Endothelial cell of umbilical vein (primary cell): ENCODE measurements at regions not wholly inside any gene's neighbourhood (a gene's known extent, or its start where the extent isn't known, plus 50 kb on each side); places are given as distances from the start of the nearest gene placed in this dataset.

Experiments used
- BruUV-seq: library from RNA; stranded (reverse); fragments of 400-500 nt; replicated peaks from 2 replicates; lab custom pipeline; 2021; lab: Mats Ljungman, UMichigan
- CTCF ChIA-PET: fragments of 300-600, 350-600 bp; sonication (Branson Sonifier 250); formaldehyde crosslinking; loops from one replicate; lab custom pipeline; 2021; ENCODE audit warnings: antibody characterized with exemption, inconsistent platforms; lab: Charles Lee
- POLR2A ChIA-PET: fragments of 300-600, 350-600 bp; sonication (Branson Sonifier 250); formaldehyde crosslinking; loops from one replicate; lab custom pipeline; 2021; ENCODE audit warnings: antibody characterized with exemption, inconsistent platforms; lab: Charles Lee
- DNase-seq: peaks from one replicate; pipeline ENCODE4 v3.0.0-alpha.2; 2011; ENCODE audit warnings: low read depth, low spot score
- FAIRE-seq: peaks from 2 replicates; lab custom pipeline; 2011; peaks lifted over from hg19 to GRCh38; lab: Jason Lieb, UNC
- H2AFZ ChIP-seq: 2 replicates; pipeline ENCODE4 v1.6.0; 2012; ENCODE audit warnings: low read depth, low read length, control low read depth, inconsistent platforms
- H3K27ac ChIP-seq: 2 replicates; pipeline ENCODE4 v1.5.1; 2011; ENCODE audit warnings: low read depth, mild to moderate bottlenecking, control low read depth, low read length, moderate library complexity; ENCODE audit not compliant: insufficient read depth
- H3K27me3 ChIP-seq, 2 experiments: 2 replicates each; pipeline versions ENCODE4 v1.6.0 to v1.6.1; 2011; ENCODE audit warnings: low read length in 2 of 2, mixed read lengths in 1 of 2; ENCODE audit not compliant: control insufficient read depth in 2 of 2, insufficient read depth in 2 of 2
- H3K36me3 ChIP-seq, 2 experiments: 2 replicates in 1 of 2; 3 replicates in 1 of 2; pipeline ENCODE4 v1.5.1; 2011; ENCODE audit warnings: low read length in 2 of 2, mild to moderate bottlenecking in 1 of 2, moderate library complexity in 1 of 2; ENCODE audit not compliant: control insufficient read depth in 2 of 2, insufficient read depth in 2 of 2; ENCODE audit errors: extremely low read depth in 1 of 2
- H3K4me1 ChIP-seq: 3 replicates; pipeline ENCODE4 v1.5.1; 2011; ENCODE audit warnings: mild to moderate bottlenecking, low read length; ENCODE audit not compliant: control insufficient read depth, insufficient read depth; ENCODE audit errors: extremely low read depth
- H3K4me2 ChIP-seq: 2 replicates; pipeline ENCODE4 v1.6.1; 2011; ENCODE audit warnings: low read length, control low read depth, mixed read lengths; ENCODE audit not compliant: insufficient read depth
- H3K4me3 ChIP-seq, 3 experiments: fragments of 200-600 bp in 1 of 3; sonication (generic), shearing (Covaris generic) in 1 of 3; replicated peaks in 1 of 3; 2 replicates each; pipeline ENCODE4 v1.5.1; 2011 to 2016; ENCODE audit warnings: control low read depth in 3 of 3, low read length in 3 of 3, mild to moderate bottlenecking in 2 of 3, inconsistent platforms in 1 of 3, low read depth in 1 of 3, moderate library complexity in 1 of 3; ENCODE audit not compliant: insufficient read depth in 1 of 3
- H3K79me2 ChIP-seq: 2 replicates; pipeline ENCODE4 v1.6.0; 2012; ENCODE audit warnings: low read length, inconsistent platforms; ENCODE audit not compliant: control insufficient read depth, insufficient read depth
- H3K9ac ChIP-seq: replicated peaks from 2 replicates; pipeline ENCODE3; 2011; ENCODE audit warnings: low read length, control low read depth; ENCODE audit not compliant: insufficient read depth; ENCODE audit errors: extremely low read depth
- H3K9me1 ChIP-seq: replicated peaks from 3 replicates; pipeline ENCODE4 v1.6.0; 2011; ENCODE audit warnings: mild to moderate bottlenecking, low read length; ENCODE audit not compliant: control insufficient read depth, insufficient read depth; ENCODE audit errors: extremely low read depth
- H3K9me3 ChIP-seq: replicated peaks from 2 replicates; pipeline ENCODE4 v1.5.1; 2012; ENCODE audit warnings: low read length, inconsistent platforms; ENCODE audit not compliant: control insufficient read depth, insufficient read depth
- H4K20me1 ChIP-seq: replicated peaks from 2 replicates; pipeline ENCODE3; 2011; ENCODE audit warnings: mild to moderate bottlenecking, low read length; ENCODE audit not compliant: control insufficient read depth, insufficient read depth; ENCODE audit errors: extremely low read depth
- EZH2 ChIP-seq: IDR thresholded peaks from 2 replicates; pipeline ENCODE4 v1.6.1; 2012; ENCODE audit warnings: borderline replicate concordance, low read depth, mild to moderate bottlenecking, moderate library complexity, low read length, inconsistent platforms; ENCODE audit not compliant: severe bottlenecking
- FOS ChIP-seq: IDR thresholded peaks from 2 replicates; pipeline ENCODE4 v1.6.1; 2011; ENCODE audit warnings: mild to moderate bottlenecking, low read length, moderate library complexity, borderline replicate concordance; ENCODE audit not compliant: insufficient read depth
- GATA2 ChIP-seq: IDR thresholded peaks from 2 replicates; pipeline ENCODE4 v1.7.0; 2011; ENCODE audit warnings: low read depth, mild to moderate bottlenecking, moderate library complexity, mixed read lengths, low read length; ENCODE audit not compliant: insufficient read length, insufficient read depth
- JUN ChIP-seq: IDR thresholded peaks from 2 replicates; pipeline ENCODE4 v1.6.1; 2011; ENCODE audit warnings: borderline replicate concordance, low read depth; ENCODE audit not compliant: insufficient read length, insufficient read depth
- MYC ChIP-seq: IDR thresholded peaks from one replicate; pipeline ENCODE4 v1.6.1; 2011; ENCODE audit warnings: mild to moderate bottlenecking, low read depth, low read length
- POLR2A ChIP-seq: IDR thresholded peaks from 2 replicates; pipeline ENCODE4 v1.6.1; 2012; ENCODE audit warnings: low read depth, mild to moderate bottlenecking, control low read depth, low read length
- POLR2AphosphoS5 ChIP-seq: IDR thresholded peaks from 2 replicates; pipeline ENCODE4 v1.6.1; 2012; ENCODE audit warnings: low read depth, mild to moderate bottlenecking, control low read depth, low read length, moderate library complexity; ENCODE audit not compliant: insufficient read depth
- dilution Hi-C: fragments of 300-500 bp; cut with MboI; formaldehyde crosslinking; loops from one replicate; pipeline ENCODE4 v1.15.0; 2019; ENCODE audit warnings: low sequenced_read_pairs; ENCODE audit not compliant: extremely low pct_ligation_motif_present
- intact Hi-C: fragments of 100-400 bp; cut with micrococcal nuclease; formaldehyde crosslinking; loops from one replicate; pipeline ENCODE4 v1.10.0; 2022
- TF ChIP-seq, protein P1 (sequence below): IDR thresholded peaks from 2 replicates; pipeline ENCODE4 v1.6.1; 2011; ENCODE audit not compliant: insufficient read depth, insufficient read length
- TF ChIP-seq, protein P2 (sequence below), 2 donors: IDR thresholded peaks; 1 replicate in 1 of 2; 2 replicates in 1 of 2; pipeline ENCODE4 v1.5.1; 2011; ENCODE audit warnings: low read length in 2 of 2, mild to moderate bottlenecking in 2 of 2, moderate library complexity in 2 of 2, control low read depth in 1 of 2, inconsistent platforms in 1 of 2, low read depth in 1 of 2; ENCODE audit not compliant: insufficient read depth in 1 of 2; ENCODE audit errors: extremely low read depth in 1 of 2

DNA sequence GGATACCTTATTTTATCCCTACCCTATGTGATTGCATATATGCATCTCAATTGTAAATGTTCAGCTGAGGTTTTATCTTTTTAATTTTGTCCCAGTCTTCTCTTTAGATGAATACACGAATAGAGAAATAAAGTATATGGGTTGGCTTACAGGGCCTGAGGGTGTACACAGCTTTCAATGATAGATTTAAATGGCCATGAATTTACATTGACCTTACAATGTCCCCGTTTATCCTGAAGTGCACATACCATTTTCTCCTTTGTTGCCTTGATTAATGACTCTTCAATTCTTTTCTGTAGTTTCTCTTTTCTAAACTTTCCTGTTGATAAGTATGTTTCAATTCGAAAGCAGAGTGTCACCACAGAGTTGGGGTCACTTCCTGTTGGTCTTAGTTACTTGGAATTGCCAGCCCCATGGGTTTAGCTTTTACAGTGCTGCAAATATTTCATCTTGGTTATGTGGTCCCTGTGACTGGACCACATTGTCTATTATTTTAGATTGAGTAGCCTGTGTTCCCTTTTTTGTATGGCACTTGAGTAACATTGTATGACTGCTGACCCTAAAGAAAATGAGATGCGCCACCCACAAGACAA is 1616.3 kb upstream of the ACVR2A start:
- Histone ChIP-seq H3K9me3 (no peaks in the 10 kb centered on the region), H2AFZ (no peak overlapping the region), H3K27ac (no peak overlapping the region), H3K4me3 (no peak overlapping the region), H3K9me1 (no peaks in the 10 kb centered on the region), H3K27me3 (no peaks in the 10 kb centered on the region), H3K4me2 (no peak overlapping the region), H3K36me3 (no peaks in the 10 kb centered on the region), H3K4me1 (no peaks in the 10 kb centered on the region), H3K9ac (no peak overlapping the region), H4K20me1 (no peaks in the 10 kb centered on the region), H3K79me2 (no peaks in the 10 kb centered on the region)
- TF ChIP-seq, protein P1, sequence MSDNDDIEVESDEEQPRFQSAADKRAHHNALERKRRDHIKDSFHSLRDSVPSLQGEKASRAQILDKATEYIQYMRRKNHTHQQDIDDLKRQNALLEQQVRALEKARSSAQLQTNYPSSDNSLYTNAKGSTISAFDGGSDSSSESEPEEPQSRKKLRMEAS, result no peak
- TF ChIP-seq, protein P2, sequence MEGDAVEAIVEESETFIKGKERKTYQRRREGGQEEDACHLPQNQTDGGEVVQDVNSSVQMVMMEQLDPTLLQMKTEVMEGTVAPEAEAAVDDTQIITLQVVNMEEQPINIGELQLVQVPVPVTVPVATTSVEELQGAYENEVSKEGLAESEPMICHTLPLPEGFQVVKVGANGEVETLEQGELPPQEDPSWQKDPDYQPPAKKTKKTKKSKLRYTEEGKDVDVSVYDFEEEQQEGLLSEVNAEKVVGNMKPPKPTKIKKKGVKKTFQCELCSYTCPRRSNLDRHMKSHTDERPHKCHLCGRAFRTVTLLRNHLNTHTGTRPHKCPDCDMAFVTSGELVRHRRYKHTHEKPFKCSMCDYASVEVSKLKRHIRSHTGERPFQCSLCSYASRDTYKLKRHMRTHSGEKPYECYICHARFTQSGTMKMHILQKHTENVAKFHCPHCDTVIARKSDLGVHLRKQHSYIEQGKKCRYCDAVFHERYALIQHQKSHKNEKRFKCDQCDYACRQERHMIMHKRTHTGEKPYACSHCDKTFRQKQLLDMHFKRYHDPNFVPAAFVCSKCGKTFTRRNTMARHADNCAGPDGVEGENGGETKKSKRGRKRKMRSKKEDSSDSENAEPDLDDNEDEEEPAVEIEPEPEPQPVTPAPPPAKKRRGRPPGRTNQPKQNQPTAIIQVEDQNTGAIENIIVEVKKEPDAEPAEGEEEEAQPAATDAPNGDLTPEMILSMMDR (IDR thresholded peaks at IDR 0.05; ENCODE audit: extremely low read depth in 1 of 2, insufficient read depth in 1 of 2, low read depth in 1 of 2, low read length in 2 of 2), result no peak
- TF ChIP-seq JUN (no peak), EZH2 (no peak), FOS (no peak), POLR2A (no peak), MYC (no peak), POLR2AphosphoS5 (no peak), GATA2 (no peak)
- intact Hi-C loops, result no loop called here
- ChIA-PET POLR2A (no interaction called here), CTCF (no interaction called here)
- no peak for DNase-seq
- dilution Hi-C loops, result no loop called here
- BruUV-seq, result no TSS peak
- no peak for FAIRE-seq
